A549 (cell line): ENCODE measurements at regions not wholly inside any gene's neighbourhood (a gene's known extent, or its start where the extent isn't known, plus 50 kb on each side); places are given as distances from the start of the nearest gene placed in this dataset.

ENCODE experiments used
- ATAC-seq, 2 experiments: fragments of 200-7000 bp in 1 of 2; fragments of >200 bp in 1 of 2; cut with Nextera tagmentation in 1 of 2; cut with Tn5 transposase in 1 of 2; 3 replicates each; pipeline versions ENCODE4 v1.8.0 to v1.9.1; 2018 to 2020; ENCODE audit warnings: mild to moderate bottlenecking in 1 of 2, moderate library complexity in 1 of 2
- CTCF ChIA-PET: fragments of 300-600 bp; sonication (Branson Sonifier 250); formaldehyde crosslinking; extraction: SDS; loops from one replicate; lab custom pipeline; 2021; ENCODE audit warnings: antibody characterized with exemption, inconsistent platforms; lab: Yijun Ruan, JAX
- POLR2A ChIA-PET: fragments of 350-600 bp; formaldehyde crosslinking; extraction: SDS; loops from one replicate; lab custom pipeline; 2021; ENCODE audit warnings: antibody characterized with exemption, inconsistent platforms; lab: Yijun Ruan, JAX
- DNase-seq, 2 experiments: peaks; one replicate each; pipeline versions ENCODE4 v3.0.0 to v3.0.0-alpha.2; 2011 to 2016; ENCODE audit warnings: low read depth in 1 of 2, low spot score in 1 of 2
- FAIRE-seq: peaks from 2 replicates; lab custom pipeline; 2011; peaks lifted over from hg19 to GRCh38; lab: Jason Lieb, UNC
- H3K27ac ChIP-seq, 2 experiments: fragments of >200 bp; sonication (Bioruptor Twin); formaldehyde crosslinking; 3 replicates each; pipeline ENCODE4 v1.5.1; 2016 to 2017
- H3K4me1 ChIP-seq: fragments of >200 bp; sonication (Bioruptor Twin); formaldehyde crosslinking; 3 replicates; pipeline ENCODE4 v1.6.1; 2016
- H3K4me2 ChIP-seq: fragments of >200 bp; sonication (Bioruptor Twin); formaldehyde crosslinking; 3 replicates; pipeline ENCODE4 v1.6.1; 2016
- H3K4me3 ChIP-seq: fragments of >200 bp; sonication (Bioruptor Twin); formaldehyde crosslinking; 3 replicates; pipeline ENCODE4 v1.5.1; 2016
- H3K9me3 ChIP-seq: fragments of >200 bp; sonication (Bioruptor Twin); formaldehyde crosslinking; 3 replicates; pipeline ENCODE4 v1.6.1; 2016
- ATOH8 ChIP-seq: fragments of 250-450 bp; sonication (Bioruptor Pico); IDR thresholded peaks from 2 replicates; pipeline ENCODE4 v1.5.0; 2020; ENCODE audit warnings: low read depth, mild to moderate bottlenecking, moderate library complexity
- CHD2 ChIP-seq: fragments of 150-350 bp; IDR thresholded peaks from 2 replicates; pipeline ENCODE4 v1.6.1; 2014; ENCODE audit warnings: low read length; ENCODE audit not compliant: partially characterized antibody
- EHF ChIP-seq: fragments of 250-450 bp; sonication (Bioruptor Pico); IDR thresholded peaks from 2 replicates; pipeline ENCODE4 v1.5.0; 2020; ENCODE audit warnings: mild to moderate bottlenecking
- HDAC2 ChIP-seq: fragments of 200-600 bp; sonication (generic); IDR thresholded peaks from 2 replicates; pipeline ENCODE4 v1.6.1; 2016
- HOXA7 ChIP-seq: fragments of 250-450 bp; sonication (Bioruptor Pico); IDR thresholded peaks from 2 replicates; pipeline ENCODE4 v1.5.0; 2020; ENCODE audit warnings: mild to moderate bottlenecking, moderate library complexity
- RARB ChIP-seq: fragments of 250-450 bp; sonication (Bioruptor Pico); IDR thresholded peaks from 2 replicates; pipeline ENCODE4 v1.8.0; 2021; ENCODE audit warnings: mild to moderate bottlenecking, moderate library complexity
- RFX5 ChIP-seq: fragments of 450-650 bp; IDR thresholded peaks from 2 replicates; pipeline ENCODE4 v1.7.1; 2014; ENCODE audit warnings: antibody characterized with exemption, mild to moderate bottlenecking, moderate library complexity
- RNF2 ChIP-seq: fragments of 200-600 bp; sonication (generic); IDR thresholded peaks from 2 replicates; pipeline ENCODE4 v1.6.1; 2016; ENCODE audit warnings: low read depth, mild to moderate bottlenecking, antibody characterized with exemption, moderate library complexity, borderline replicate concordance
- SMC3 ChIP-seq: fragments of >200 bp; sonication (Bioruptor Twin); formaldehyde crosslinking; IDR thresholded peaks from 3 replicates; pipeline ENCODE4 v1.6.1; 2018; ENCODE audit warnings: inconsistent platforms
- SREBF2 ChIP-seq: fragments of 450-650 bp; IDR thresholded peaks from 2 replicates; pipeline ENCODE4 v1.6.1; 2014; ENCODE audit warnings: mild to moderate bottlenecking, moderate library complexity
- TP53 ChIP-seq: fragments of 250-450 bp; sonication (Bioruptor Pico); IDR thresholded peaks from 2 replicates; pipeline ENCODE4 v1.5.0; 2021; ENCODE audit warnings: mild to moderate bottlenecking, moderate library complexity
- WGBS: methylation state at CpG from one replicate; pipeline ENCODE4 v1.1.6; 2017; ENCODE audit errors: missing lambda C conversion rate; 5-methylcytosine and 5-hydroxymethylcytosine counted together
- TF ChIP-seq, protein P1 (sequence below): fragments of 200-600 bp; sonication (generic); IDR thresholded peaks from 2 replicates; pipeline ENCODE4 v1.6.1; 2016; ENCODE audit warnings: antibody characterized with exemption, mild to moderate bottlenecking, moderate library complexity
- TF ChIP-seq, protein P2 (sequence below): fragments of 250-450 bp; sonication (Bioruptor Pico); IDR thresholded peaks from 2 replicates; pipeline ENCODE4 v1.5.0; 2021; ENCODE audit warnings: mild to moderate bottlenecking, moderate library complexity, borderline replicate concordance
- TF ChIP-seq, protein P3 (sequence below): fragments of >200 bp; sonication (Bioruptor Twin); formaldehyde crosslinking; IDR thresholded peaks from 3 replicates; pipeline ENCODE4 v1.5.1; 2016

GRCh38 chr5:74311961-74312360 is 328.6 kb downstream of the ENC1 start:
- no peak for FAIRE-seq

GRCh38 chr5:74310997-74311930 is 329.3 kb downstream of the ENC1 start:
- ATAC-seq (no peak), FAIRE-seq (no peak), DNase-seq (no peak)
- Histone ChIP-seq H3K4me1 (peaks cover 15% of the 10 kb centered on the region), H3K9me3 (no peaks in the 10 kb centered on the region), H3K4me3 (no peak overlapping the region), H3K27ac (no peak overlapping the region), H3K4me2 (no peak overlapping the region)
- ChIA-PET POLR2A (no interaction called here), CTCF (interaction anchor here (0.6 to 1.6 kb wide), 3 partner anchors 14 to 409 kb away, joined by 3 to 5 read pairs (median 3); no protein-coding TSS in a partner anchor)
- TF ChIP-seq RNF2 (no peak), TP53 (CRISPR knock-in tag) (no peak), RARB (CRISPR knock-in tag) (no peak), HOXA7 (no peak)
- TF ChIP-seq, protein P1, sequence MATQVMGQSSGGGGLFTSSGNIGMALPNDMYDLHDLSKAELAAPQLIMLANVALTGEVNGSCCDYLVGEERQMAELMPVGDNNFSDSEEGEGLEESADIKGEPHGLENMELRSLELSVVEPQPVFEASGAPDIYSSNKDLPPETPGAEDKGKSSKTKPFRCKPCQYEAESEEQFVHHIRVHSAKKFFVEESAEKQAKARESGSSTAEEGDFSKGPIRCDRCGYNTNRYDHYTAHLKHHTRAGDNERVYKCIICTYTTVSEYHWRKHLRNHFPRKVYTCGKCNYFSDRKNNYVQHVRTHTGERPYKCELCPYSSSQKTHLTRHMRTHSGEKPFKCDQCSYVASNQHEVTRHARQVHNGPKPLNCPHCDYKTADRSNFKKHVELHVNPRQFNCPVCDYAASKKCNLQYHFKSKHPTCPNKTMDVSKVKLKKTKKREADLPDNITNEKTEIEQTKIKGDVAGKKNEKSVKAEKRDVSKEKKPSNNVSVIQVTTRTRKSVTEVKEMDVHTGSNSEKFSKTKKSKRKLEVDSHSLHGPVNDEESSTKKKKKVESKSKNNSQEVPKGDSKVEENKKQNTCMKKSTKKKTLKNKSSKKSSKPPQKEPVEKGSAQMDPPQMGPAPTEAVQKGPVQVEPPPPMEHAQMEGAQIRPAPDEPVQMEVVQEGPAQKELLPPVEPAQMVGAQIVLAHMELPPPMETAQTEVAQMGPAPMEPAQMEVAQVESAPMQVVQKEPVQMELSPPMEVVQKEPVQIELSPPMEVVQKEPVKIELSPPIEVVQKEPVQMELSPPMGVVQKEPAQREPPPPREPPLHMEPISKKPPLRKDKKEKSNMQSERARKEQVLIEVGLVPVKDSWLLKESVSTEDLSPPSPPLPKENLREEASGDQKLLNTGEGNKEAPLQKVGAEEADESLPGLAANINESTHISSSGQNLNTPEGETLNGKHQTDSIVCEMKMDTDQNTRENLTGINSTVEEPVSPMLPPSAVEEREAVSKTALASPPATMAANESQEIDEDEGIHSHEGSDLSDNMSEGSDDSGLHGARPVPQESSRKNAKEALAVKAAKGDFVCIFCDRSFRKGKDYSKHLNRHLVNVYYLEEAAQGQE: no peak
- TF ChIP-seq, protein P2, sequence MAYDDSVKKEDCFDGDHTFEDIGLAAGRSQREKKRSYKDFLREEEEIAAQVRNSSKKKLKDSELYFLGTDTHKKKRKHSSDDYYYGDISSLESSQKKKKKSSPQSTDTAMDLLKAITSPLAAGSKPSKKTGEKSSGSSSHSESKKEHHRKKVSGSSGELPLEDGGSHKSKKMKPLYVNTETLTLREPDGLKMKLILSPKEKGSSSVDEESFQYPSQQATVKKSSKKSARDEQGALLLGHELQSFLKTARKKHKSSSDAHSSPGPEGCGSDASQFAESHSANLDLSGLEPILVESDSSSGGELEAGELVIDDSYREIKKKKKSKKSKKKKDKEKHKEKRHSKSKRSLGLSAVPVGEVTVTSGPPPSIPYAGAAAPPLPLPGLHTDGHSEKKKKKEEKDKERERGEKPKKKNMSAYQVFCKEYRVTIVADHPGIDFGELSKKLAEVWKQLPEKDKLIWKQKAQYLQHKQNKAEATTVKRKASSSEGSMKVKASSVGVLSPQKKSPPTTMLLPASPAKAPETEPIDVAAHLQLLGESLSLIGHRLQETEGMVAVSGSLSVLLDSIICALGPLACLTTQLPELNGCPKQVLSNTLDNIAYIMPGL (CRISPR knock-in tag): no peak
- WGBS: 86% methylated on average over 8 of the region's 8 CpGs

More at GRCh38 chr5:74311961-74312360, 328.6 kb downstream of the ENC1 start:
- ChIA-PET POLR2A (interaction anchor here (1.5 kb wide), 1 partner anchor 329 kb away, joined by 4 read pairs; the partner anchor contains the start of gene ENC1), CTCF (no interaction called here)
- ATAC-seq (no peak), DNase-seq (no peak)
- TF ChIP-seq RFX5 (no peak), SREBF2 (no peak), ATOH8 (CRISPR knock-in tag) (no peak), SMC3 (no peak), HDAC2 (no peak), CHD2 (no peak), EHF (no peak)
- TF ChIP-seq, protein P3, sequence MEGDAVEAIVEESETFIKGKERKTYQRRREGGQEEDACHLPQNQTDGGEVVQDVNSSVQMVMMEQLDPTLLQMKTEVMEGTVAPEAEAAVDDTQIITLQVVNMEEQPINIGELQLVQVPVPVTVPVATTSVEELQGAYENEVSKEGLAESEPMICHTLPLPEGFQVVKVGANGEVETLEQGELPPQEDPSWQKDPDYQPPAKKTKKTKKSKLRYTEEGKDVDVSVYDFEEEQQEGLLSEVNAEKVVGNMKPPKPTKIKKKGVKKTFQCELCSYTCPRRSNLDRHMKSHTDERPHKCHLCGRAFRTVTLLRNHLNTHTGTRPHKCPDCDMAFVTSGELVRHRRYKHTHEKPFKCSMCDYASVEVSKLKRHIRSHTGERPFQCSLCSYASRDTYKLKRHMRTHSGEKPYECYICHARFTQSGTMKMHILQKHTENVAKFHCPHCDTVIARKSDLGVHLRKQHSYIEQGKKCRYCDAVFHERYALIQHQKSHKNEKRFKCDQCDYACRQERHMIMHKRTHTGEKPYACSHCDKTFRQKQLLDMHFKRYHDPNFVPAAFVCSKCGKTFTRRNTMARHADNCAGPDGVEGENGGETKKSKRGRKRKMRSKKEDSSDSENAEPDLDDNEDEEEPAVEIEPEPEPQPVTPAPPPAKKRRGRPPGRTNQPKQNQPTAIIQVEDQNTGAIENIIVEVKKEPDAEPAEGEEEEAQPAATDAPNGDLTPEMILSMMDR: no peak
- Histone ChIP-seq H3K4me3 (no peak overlapping the region), H3K9me3 (no peaks in the 10 kb centered on the region), H3K27ac (no peak overlapping the region), H3K4me1 (peaks cover 22% of the 10 kb centered on the region), H3K4me2 (no peak overlapping the region)
- WGBS: 100% methylated on average over 1 of the region's 1 CpG
